Superior temporal gyrus (tissue), 1 donor: ENCODE measurements at regions not wholly inside any gene's neighbourhood (a gene's known extent, or its start where the extent isn't known, plus 50 kb on each side); places are given as distances from the start of the nearest gene placed in this dataset.
"Not testable (repeated sequence)": the region's sequence is repeated elsewhere in the genome, so short reads cannot be mapped to it uniquely, and the experiment has no call there.

ENCODE experiments used
- DNase-seq: peaks from one replicate; pipeline ENCODE4 v3.0.0-alpha.2; 2016; ENCODE audit errors: extremely low spot score

DNA sequence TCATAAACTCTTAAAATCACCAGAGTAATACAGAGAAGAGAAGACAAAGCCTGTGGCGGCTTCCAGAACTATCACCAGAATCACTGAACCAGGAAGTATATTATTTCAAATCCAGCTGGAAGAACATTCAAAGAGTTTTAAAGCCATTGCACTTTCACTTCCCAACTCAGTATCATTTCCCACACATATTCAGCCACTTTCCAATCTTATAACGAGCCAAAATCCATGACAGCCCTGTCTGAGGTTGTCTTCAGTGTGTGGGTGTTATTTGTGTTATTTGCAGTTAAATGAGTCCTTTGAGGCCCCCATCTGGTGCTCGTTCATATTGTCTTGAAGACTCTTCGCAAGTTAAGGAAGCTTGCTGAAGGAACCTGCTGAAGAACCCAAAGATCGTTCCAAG, 559.9 kb downstream of the TSN start:
- no peak for DNase-seq

DNA sequence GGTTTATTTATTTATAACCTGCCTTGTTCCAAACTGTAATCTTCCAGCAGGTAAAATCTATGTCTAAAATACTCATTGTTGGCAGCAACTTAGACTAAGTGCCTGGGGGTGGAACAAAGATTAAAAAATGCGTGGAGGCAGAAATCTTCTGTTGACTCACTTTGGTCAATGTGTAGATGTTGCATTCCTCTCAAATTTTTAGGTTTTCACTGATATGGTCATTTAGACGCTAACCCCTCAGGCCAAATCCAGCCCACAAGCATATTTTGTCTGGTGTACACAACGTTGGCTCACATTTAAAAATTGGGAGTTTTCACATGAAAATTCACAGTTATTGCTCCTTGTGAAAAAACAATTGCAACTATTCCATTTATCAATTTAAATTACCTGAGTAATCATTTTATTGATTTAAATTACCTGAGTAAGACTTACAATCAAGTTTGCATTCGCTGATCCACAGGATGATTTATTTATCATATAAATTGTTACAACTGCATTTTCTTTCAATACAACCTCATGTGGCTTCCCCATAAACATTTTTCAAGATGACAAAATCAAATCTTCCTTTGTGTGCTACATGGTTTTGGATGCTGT, 564.2 kb downstream of the TSN start:
- no peak for DNase-seq

DNA sequence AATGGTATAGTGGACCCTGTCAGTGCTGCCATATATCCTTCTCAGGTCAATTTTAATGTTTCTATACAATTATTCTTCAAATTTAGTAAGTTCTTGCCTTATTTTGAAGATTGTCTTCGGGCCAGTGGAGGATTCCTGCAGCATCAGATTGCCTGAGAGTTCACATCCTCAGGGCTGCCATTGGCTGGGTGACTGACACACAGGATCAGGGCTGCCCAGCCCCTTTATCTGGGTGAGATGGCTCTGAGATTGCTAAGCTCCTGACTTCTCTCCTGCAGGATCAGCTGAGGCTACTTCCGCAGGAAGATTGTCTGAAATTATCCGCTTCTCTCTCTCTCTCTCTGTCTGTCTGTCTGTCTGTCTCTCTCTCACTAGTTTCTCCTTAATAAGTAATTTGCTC, 567.4 kb downstream of the TSN start:
- DNase-seq, result no peak

DNA sequence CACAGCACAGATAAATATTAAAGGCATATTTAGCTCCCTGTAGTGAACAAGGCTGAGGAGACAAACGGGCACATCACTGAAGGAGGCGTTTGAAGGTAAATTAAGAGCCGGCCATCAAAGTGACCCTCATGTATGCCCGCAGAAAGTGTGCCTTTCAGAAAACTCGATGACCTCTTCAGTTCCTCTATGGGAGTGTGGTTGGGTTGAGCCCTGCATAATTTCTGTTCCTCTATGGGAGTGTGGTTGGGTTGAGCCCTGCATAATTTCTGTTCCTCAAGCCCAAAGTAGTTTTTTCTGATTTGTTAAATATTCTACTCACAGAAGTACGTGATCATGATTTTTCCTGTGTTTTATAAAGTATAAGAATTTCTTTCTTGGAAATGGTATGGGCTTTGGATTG, 568.5 kb downstream of the TSN start:
- no peak for DNase-seq

DNA sequence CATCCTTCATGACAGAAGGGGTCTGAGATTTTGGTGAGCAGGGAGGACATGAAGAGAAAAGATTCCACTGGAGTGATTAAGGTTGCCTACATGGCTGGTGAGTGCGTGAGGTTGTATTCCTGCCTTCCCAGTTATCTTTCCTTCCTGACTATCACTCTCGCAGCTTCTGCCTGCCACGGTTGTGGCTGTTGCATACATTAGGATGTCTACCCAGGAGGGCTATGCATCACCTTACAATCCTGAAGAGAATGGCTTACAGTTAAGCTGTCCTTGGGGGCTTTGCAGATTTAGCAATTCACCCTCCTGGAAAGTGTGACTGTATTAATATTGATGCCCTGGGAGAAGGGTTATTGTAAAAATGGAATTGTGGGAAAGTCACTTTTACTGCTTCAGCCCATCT, 571.0 kb downstream of the TSN start:
- no peak for DNase-seq

DNA sequence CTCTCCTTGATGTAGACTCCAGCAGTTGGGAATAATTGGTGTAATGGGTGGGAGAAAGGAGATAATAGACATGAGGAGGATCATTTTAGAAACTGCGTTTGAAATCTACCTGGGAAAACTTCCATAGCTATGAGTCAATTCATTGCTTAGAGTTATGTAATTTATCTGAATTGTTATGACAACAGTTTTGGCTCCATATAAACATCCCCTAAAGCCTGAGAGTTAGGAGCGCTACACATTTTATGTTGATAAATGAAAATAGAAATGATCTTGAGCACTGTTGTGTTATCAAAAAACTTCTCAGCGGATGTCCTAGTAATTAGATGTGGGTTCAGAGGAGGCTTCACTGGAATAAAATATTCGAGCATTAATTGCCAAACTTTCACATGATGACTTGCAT, 573.4 kb downstream of the TSN start:
- DNase-seq, result no peak

DNA sequence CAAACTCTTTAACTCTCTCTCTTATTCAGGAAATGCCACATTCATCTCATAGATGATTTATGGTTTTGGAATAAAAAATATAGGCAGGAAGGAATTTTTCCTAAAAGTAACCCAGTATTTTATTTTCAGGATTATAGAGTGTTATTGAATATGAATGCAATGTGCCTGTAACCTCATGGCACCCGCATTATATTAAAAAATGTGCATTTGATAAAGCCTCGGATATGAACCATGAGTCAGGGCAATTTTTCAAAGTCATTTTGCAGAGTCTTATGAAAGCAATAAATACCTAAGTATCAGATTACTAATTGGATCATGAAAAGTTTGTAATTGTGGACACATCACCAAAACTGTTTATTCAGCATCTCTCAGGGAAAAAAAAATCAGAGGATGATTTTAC, 573.8 kb downstream of the TSN start:
- DNase-seq, result no peak

DNA sequence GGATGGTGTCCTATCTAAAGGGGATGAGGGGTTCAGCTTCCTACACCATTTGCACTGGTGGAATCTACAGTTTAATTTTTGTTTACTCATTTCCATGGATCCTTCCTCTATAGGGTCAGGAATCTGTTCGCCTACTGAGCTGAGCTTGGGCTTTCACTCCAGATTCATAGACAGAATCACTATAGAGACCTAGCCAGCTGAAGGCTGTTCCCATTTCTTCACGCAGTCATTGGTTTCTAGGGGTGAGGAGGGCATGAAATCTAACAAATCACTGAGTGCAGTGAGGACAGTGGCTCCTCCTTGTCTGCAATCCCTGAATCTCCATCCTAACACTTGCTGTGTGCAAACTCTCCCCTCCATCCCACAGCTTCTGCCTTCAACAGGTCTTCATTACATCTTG, 578.5 kb downstream of the TSN start:
- DNase-seq, result no peak

DNA sequence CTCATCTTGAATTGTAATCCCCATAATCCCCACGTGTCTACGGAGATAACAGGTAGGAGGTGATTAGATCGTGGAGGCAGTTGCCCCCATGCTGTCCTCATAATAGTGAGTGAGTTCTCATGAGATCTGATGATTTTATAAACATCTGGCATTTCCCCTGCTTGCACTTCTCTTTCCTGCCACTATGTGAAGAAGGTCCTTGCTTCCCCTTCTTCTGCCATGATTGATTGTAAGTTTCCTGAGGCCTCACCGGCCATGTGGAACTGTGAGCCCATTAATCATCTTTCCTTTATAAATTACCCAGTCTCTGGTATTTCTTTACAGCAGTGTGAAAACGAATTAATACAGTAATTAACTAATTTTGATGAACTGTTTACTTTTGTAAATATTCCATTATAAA, 582.5 kb downstream of the TSN start:
- no peak for DNase-seq

DNA sequence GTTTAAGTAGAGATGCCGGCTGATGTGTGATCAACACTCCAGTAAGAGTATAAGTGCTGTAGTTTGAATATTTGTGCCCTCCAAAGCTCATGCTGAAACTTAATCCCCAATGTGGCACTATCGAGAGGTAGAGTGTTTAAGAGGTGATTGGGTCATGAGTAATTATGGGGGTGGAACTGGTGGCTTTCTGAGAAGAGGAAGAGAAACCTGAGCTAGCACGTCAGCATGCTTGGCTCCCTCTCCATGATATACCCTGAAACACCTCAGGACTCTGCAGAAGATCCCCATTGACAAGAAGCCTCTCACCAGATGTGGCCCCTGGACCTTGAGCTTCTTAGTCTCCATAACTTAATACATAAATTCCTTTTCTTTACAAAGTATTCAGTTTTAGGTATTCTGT, 584.8 kb downstream of the TSN start:
- no peak for DNase-seq

DNA sequence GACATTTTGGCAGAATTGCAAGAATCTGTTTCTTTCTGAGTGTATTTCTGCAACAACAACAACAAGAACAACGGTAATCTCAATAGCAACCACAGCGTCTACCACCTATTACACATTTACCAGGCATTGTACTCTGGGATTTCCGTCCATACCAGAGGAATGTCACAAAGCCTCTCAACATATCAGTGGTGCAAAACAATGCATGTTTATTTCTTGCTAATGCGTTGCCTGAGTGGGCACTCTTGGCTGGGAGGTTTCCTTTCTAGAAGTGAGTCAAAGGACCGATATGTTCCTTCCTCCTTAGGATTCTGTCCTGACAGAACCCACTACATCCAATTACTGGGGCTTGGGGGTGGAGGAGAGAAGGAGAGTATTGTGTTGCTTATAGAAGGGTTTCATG, 585.6 kb downstream of the TSN start:
- DNase-seq, result no peak

DNA sequence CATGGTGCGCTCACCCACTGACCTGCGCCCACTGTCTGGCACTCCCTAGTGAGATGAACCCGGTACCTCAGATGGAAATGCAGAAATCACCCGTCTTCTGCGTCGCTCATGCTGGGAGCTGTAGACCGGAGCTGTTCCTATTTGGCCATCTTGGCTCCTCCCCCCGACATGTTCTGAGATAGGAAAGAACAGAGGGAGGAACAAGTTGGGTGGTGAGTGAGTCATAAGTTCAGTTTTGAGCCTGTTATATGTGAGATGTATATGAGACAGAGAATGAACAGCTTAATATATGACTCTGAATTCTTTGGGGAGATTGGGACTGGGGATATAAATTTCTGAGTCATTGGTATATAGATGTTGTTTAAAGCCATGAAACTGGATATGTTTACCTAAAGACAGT, 596.7 kb downstream of the TSN start:
- not testable (repeated sequence) for DNase-seq

DNA sequence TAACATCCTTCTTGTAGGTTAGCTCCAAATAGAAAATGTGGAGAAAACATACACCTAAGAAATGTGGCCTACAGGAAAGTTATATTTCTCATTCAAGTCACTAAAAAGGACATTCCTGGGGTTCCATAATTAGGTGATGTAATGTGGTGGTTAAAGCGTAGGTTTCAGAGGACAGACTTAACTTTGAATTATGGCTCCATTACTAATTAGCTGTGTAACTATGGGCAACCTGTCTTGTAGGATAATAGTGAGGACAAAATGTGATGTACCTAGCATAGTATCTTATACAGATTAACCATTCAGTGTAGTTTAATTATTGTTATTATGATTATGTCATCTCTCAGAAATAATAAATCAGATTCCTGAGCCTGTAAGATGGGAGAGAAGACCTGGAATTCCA, 602.5 kb downstream of the TSN start:
- DNase-seq, result no peak

DNA sequence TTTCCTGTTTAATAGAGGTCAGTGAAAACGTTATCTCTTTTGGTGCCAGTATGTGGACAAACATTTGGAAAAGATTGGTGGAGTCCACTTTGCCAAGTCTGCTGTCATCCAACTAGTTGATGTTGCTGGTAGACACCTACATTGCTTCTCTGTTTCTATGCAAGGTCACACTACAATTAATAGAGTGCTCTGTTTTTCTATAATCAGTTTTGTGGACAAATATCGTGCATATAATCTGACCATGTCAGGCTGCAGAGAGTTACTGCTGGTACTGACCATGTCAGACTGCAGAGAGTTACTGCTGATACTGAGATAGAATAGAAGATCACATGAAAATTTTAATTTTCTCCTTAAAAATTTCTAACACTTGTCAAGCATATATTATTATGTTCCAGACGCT, 603.3 kb downstream of the TSN start:
- DNase-seq, result no peak

DNA sequence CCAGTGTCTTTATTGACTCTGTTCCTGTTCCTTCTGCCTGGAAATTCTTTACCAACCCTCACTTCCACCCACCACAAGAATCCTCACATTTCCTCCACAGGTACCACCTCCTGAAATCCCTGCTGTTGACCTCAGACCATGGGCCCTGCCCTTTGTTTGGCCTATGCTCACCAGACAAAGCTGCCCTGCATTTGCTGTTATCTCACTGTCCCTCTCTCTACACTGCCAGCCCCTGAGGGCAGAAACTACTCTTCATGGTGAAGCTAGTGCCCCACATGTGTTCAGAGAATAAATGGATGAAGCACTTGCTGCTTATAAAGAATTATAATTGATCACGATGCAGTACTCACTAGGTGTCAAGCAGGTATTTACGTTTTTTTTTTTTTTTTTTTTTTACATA, 608.4 kb downstream of the TSN start:
- DNase-seq, result no peak

DNA sequence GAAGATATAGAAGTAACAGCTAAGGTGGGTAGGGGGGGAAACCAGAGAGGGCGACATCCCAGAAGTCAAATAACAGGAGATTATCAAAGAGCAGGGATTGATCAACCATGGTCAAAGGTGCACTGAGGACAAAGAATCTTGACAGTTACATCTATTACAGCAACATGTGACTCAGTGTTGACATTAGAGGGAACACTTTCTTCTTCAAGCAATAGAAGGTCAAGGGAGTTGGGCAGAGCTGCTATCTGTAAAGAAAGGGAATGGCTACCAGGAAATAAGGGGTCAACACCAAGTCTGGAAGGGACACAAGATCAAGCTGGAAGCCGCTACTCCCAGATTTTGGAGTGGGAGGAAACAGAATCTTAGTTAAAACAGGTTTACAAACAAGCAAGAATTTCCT, 611.0 kb downstream of the TSN start:
- DNase-seq, result no peak

DNA sequence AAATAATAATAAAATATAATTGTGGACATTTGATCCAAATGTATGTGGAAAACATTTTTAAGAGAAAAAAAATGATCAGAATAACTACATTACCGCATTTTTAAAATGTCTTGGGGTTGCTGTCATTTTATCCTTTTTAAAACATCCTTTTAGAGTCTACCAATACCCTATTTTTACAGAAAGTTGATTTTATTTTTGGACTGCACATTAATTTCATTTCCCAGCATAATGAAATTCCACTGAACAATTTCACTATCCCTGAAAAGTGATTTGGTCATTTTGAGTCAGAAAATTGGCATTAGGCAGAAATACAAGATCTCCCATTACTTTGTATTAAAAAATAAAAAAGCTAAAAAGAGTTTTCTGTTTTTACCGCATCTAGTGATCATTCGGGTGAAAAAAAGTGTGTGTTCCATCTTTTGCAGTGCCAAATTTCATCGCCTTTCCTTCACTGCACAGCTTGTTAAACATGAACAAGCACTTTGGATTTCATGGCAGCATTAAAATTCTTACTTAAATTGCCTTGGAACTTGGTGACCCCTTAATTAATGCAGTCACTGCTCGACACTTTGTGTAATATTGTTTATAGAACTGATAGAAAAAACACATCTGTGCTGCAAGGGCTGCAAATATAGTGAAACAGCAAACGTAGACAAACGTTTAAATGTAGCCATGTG, 611.7 kb downstream of the TSN start:
- DNase-seq, result no peak

DNA sequence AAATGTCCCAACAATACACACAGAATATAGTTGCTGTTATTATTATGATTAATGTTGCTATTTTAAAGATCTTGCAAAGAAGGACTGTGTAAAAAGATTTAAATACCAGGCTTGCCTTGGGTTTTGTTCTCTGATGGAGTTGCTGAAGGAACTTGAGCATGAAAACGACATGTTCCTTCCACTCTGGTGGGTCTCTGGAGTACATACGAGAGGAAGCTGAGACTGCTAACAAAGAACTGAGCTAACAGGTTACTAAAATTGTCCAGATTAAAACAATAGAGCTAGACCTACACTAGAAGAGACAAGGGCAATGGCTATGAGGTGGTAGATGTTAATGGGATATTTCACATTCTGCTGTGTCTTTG, 612.2 kb downstream of the TSN start:
- DNase-seq, result no peak

DNA sequence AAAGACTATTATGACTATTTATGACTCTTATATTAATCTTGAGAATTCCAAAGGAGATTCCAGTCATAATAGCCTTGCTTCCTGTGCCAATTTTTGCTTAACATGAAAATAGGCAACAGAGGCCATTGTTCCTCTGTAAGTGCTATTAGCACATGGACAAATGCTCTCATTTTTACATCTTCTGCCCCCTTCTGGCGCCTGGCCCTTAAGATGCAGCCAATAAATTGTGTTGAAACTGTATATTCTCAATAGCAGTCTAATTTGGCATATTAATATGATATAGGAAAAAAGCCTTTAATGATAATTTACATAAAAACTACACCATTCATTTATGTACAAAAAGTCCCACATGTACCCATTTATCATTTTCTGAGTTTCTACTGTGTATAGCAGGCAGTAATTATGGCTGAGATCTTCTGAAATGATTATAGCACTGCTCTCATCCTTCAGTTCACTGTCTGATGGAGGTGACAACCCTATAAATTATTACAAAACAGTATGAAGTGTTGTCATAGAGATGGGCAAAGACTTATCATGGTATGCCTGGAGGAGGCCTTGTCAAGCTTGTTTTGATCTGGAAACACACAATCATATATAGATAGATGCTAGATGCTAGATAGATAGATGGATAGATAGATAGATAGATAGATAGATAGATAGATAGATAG, 613.3 kb downstream of the TSN start:
- no peak for DNase-seq

DNA sequence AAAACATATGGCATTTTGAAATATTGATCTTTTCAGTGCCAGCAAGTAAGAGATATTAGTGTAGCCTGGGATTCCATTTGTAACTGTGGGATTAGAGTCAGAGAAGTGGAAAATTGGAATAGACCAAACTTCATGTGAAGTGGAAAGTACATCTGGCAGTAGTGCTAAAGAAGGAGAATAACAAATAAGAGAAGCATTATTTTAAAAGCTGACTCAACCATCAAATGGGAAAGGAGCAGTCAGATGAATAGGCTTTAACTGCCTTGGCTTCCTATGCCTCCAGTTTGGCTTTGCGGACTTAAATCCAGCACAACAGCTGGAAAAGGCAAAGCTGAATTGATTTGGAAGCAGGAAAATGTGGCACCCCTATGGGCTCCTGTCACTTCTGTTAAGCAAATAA, 623.1 kb downstream of the TSN start:
- no peak for DNase-seq

DNA sequence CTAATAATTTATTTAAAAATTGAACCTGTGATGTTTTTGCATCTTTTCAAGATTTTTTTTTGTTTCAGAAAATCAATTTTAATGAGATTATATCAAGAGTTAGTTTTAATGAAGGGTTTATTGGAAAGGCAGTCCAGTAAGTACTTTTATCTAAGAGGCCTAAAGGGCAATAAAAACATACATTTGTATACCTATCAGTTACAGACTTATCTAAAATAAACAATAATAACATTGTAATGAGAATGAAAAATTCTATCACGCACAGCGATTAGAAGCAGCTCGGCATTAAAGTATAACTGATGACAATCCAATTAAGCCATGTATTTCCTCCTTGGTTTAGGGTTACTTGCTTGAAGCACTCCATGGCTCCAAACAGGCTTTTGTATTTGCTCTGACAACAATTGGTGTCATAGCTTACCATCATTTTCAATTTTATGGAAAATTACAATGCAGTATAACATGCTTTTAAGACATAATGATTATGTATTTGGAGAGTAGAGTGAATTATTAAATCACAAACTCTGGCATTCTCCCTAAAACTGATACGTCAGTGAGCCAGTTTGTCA, 629.4 kb downstream of the TSN start:
- no peak for DNase-seq

DNA sequence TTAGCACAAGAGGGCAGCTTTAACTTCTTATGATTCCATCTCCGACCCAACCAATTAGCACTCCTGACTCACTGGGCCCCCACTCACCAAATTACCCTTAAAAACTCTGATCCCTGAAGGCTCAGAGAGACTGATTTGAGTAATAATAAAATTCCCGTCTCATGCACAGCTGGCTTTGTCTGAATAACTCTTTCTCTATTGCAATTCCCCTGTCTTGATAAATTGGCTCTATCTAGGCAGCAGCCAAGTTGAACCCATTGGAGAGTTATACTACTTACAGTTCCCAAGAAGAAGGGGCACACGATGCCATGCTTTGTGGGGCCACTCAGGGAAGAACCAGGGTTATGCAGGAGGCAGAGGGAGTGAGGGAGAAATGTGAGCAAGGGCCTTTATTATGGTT, 632.8 kb downstream of the TSN start:
- DNase-seq, result no peak

DNA sequence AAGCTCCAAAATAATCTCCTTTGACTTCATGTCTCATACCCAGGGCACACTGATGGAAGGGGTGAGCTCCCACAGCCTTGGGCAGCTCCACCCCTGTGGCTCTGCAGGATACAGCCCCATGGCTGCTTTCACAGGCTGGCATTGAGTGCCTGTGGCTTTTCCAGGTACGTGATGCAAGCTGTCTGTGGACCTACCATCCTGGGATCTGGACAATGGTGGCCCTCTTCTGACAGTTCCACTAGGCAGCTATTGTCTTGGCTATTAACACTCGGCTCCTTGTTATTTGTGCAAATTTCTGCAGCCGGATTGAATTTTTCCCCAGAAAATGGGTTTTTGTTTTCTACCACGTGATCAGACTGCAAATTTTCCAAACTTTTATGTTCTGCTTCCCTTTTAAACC, 634.2 kb downstream of the TSN start:
- peak; percentile 87 for DNase-seq
